Lower leg skin (tissue), 4 donors: ENCODE measurements at regions not wholly inside any gene's neighbourhood (a gene's known extent, or its start where the extent isn't known, plus 50 kb on each side); places are given as distances from the start of the nearest gene placed in this dataset.

Experiments used
- DNase-seq, 2 donors: peaks; one replicate each; pipeline ENCODE4 v3.0.0-alpha.2; 2019; ENCODE audit warnings: low spot score in 2 of 2
- H3K4me3 ChIP-seq: fragments of 200-600 bp; sonication (generic); 2 replicates; pipeline ENCODE4 v1.5.1; 2017; ENCODE audit warnings: mild to moderate bottlenecking, low read depth; ENCODE audit not compliant: poor library complexity, severe bottlenecking
- CTCF ChIP-seq, 3 donors: fragments of 450-650 bp; IDR thresholded peaks; one replicate each; pipeline ENCODE4 v1.5.1; 2016; ENCODE audit warnings: antibody characterized with exemption in 3 of 3, mild to moderate bottlenecking in 3 of 3, moderate library complexity in 2 of 3
- POLR2A ChIP-seq, 2 donors: fragments of 450-650 bp; IDR thresholded peaks; one replicate each; pipeline ENCODE4 v1.6.1; 2016 to 2017; ENCODE audit warnings: antibody characterized with exemption in 2 of 2, mild to moderate bottlenecking in 1 of 2, moderate library complexity in 1 of 2
- WGBS, 2 donors: methylation state at CpG; one replicate each; pipeline ENCODE4 v1.1.5; 2018; 5-methylcytosine and 5-hydroxymethylcytosine counted together
- intact Hi-C: fragments of 100-400 bp; cut with DNase I; formaldehyde crosslinking; loops from one replicate; pipeline ENCODE4 v1.15.0; 2023; ENCODE audit warnings: low total_unique reads

GRCh38 chr11:98107736-98108135, 913.0 kb upstream of the CNTN5 start:
- no peak overlapping the region for H3K4me3 ChIP-seq
- TF ChIP-seq POLR2A (IDR thresholded peaks at IDR 0.05): no peak
- TF ChIP-seq CTCF (IDR thresholded peaks at IDR 0.05): no peak
- intact Hi-C loops: no loop called here
- whole genome bisulfite sequencing, 2 donors: 34 to 36% methylated on average over 2 of the region's 2 CpGs
- DNase-seq: no peak

GRCh38 chr11:98110030-98110429, 910.7 kb upstream of the CNTN5 start:
- TF ChIP-seq POLR2A (IDR thresholded peaks at IDR 0.05) (no peak), CTCF (IDR thresholded peaks at IDR 0.05) (no peak)
- WGBS, 2 donors: 81 to 86% methylated on average over 5 of the region's 5 CpGs

GRCh38 chr11:98115873-98116272, 904.9 kb upstream of the CNTN5 start:
- no peak for DNase-seq
- 80% methylated on average over 1 of the region's 1 CpG for WGBS, 2 donors
- intact Hi-C loops: no loop called here
- no peak overlapping the region for H3K4me3 ChIP-seq
- TF ChIP-seq POLR2A (IDR thresholded peaks at IDR 0.05): no peak
- no peak for TF ChIP-seq CTCF (IDR thresholded peaks at IDR 0.05)

More at GRCh38 chr11:98110030-98110429, 910.7 kb upstream of the CNTN5 start:
- no peak for DNase-seq
- intact Hi-C loops: no loop called here
- H3K4me3 ChIP-seq: no peak overlapping the region

GRCh38 chr11:98130117-98130625, 890.6 kb upstream of the CNTN5 start:
- TF ChIP-seq POLR2A (IDR thresholded peaks at IDR 0.05): no peak
- TF ChIP-seq CTCF (IDR thresholded peaks at IDR 0.05): no peak
- no peak for DNase-seq
- H3K4me3 ChIP-seq: no peak overlapping the region
- intact Hi-C loops: no loop called here

- no peak overlapping the region for H3K4me3 ChIP-seq
- TF ChIP-seq CTCF (IDR thresholded peaks at IDR 0.05): no peak
- no peak for TF ChIP-seq POLR2A (IDR thresholded peaks at IDR 0.05)
- intact Hi-C loops: no loop called here
- 37 to 56% methylated on average over 1 of the region's 1 CpG for WGBS, 2 donors
- DNase-seq: no peak
Measured at GRCh38 chr11:98136357-98136756, 884.4 kb upstream of the CNTN5 start.

- WGBS, 2 donors: 82 to 84% methylated on average over 3 of the region's 3 CpGs
Measured at GRCh38 chr11:98137437-98137836, 883.3 kb upstream of the CNTN5 start.

More at GRCh38 chr11:98137437-98137836, 883.3 kb upstream of the CNTN5 start:
- TF ChIP-seq POLR2A (IDR thresholded peaks at IDR 0.05) (no peak), CTCF (IDR thresholded peaks at IDR 0.05) (no peak)
- no peak for DNase-seq
- intact Hi-C loops: no loop called here
- no peak overlapping the region for H3K4me3 ChIP-seq
